NT2/D1 (cell line): ENCODE measurements at regions not wholly inside any gene's neighbourhood (a gene's known extent, or its start where the extent isn't known, plus 50 kb on each side); places are given as distances from the start of the nearest gene placed in this dataset.
"Not testable (repeated sequence)": the region's sequence is repeated elsewhere in the genome, so short reads cannot be mapped to it uniquely, and the experiment has no call there.

Experiments
- DNase-seq: peaks from one replicate; pipeline ENCODE4 v3.0.0-alpha.2; 2011; ENCODE audit warnings: low read depth, low spot score
- H3K27me3 ChIP-seq: 2 replicates; pipeline ENCODE4 v1.6.0; 2011; ENCODE audit warnings: mild to moderate bottlenecking; ENCODE audit not compliant: insufficient read length, insufficient read depth
- H3K36me3 ChIP-seq: 2 replicates; pipeline ENCODE4 v1.6.1; 2011; ENCODE audit warnings: mild to moderate bottlenecking, low read length, mixed read lengths; ENCODE audit not compliant: insufficient read depth, insufficient read length
- H3K4me1 ChIP-seq: 2 replicates; pipeline ENCODE4 v1.5.1; 2011; ENCODE audit not compliant: insufficient read depth, insufficient read length
- H3K4me3 ChIP-seq: 2 replicates; pipeline ENCODE4 v1.5.1; 2011; ENCODE audit warnings: low read depth; ENCODE audit not compliant: insufficient read length
- H3K9ac ChIP-seq: 2 replicates; pipeline ENCODE4 v1.6.0; 2011; ENCODE audit warnings: low read depth; ENCODE audit not compliant: insufficient read length
- H3K9me3 ChIP-seq: 2 replicates; pipeline ENCODE4 v1.5.1; 2011; ENCODE audit warnings: mild to moderate bottlenecking, low read length; ENCODE audit not compliant: insufficient read depth
- SUZ12 ChIP-seq: IDR thresholded peaks from 2 replicates; pipeline ENCODE4 v1.6.1; 2011; ENCODE audit not compliant: insufficient read length, insufficient read depth; ENCODE audit errors: extremely low read depth
- YY1 ChIP-seq: IDR thresholded peaks from 2 replicates; pipeline ENCODE4 v1.6.1; 2011; ENCODE audit not compliant: insufficient read length, insufficient read depth
- ZNF274 ChIP-seq: IDR thresholded peaks from 2 replicates; pipeline ENCODE4 v1.6.1; 2011; ENCODE audit warnings: mild to moderate bottlenecking, low read depth, low read length

- H3K4me1 ChIP-seq: peaks cover 8% of the 10 kb centered on the region
- no peak for DNase-seq
- no peaks in the 10 kb centered on the region for H3K9me3 ChIP-seq
- no peaks in the 10 kb centered on the region for H3K36me3 ChIP-seq
- peaks cover 2% of the 10 kb centered on the region for H3K27me3 ChIP-seq
- no peak for TF ChIP-seq ZNF274
- TF ChIP-seq SUZ12: no peak
- no peak for TF ChIP-seq YY1
- no peak overlapping the region for H3K9ac ChIP-seq
- H3K4me3 ChIP-seq: no peak overlapping the region
Measured at GRCh38 chr1:181208083-181208482, 119.6 kb downstream of the IER5 start.

DNA sequence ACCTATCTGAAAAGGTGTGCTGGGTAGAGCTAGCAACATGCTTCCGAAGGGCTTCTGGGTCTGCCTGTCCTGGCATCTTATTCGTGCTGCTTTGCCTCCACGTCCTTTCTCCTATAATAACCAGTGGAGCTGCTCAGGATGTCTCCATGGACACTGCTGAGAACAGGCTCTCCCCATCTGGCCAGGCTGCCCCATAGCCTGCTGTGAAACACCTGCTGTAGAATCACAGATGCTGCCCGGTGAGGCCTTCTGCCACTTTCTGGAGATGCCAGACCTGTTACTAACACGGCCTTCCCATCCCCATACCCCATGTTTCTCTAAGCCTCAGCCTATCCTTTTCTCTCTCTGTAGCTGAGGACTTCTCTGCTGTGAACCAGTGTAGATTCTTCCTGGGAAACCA is 120.5 kb downstream of the IER5 start:
- Histone ChIP-seq H3K27me3 (no peaks in the 10 kb centered on the region), H3K4me3 (no peak overlapping the region), H3K9me3 (no peaks in the 10 kb centered on the region), H3K9ac (no peak overlapping the region), H3K4me1 (peaks cover 9% of the 10 kb centered on the region), H3K36me3 (no peaks in the 10 kb centered on the region)
- DNase-seq: no peak
- TF ChIP-seq SUZ12 (no peak), YY1 (no peak)

GRCh38 chr1:181213056-181213455 is 124.6 kb downstream of the IER5 start:
- H3K4me1 ChIP-seq: peaks cover 5% of the 10 kb centered on the region
- no peaks in the 10 kb centered on the region for H3K27me3 ChIP-seq
- no peak overlapping the region for H3K9ac ChIP-seq
- no peak for TF ChIP-seq SUZ12
- no peak for TF ChIP-seq YY1
- no peak for TF ChIP-seq ZNF274
- no peaks in the 10 kb centered on the region for H3K9me3 ChIP-seq
- no peak overlapping the region for H3K4me3 ChIP-seq
- H3K36me3 ChIP-seq: no peaks in the 10 kb centered on the region
- DNase-seq: no peak

- peak; percentile 56 for DNase-seq
- no peaks in the 10 kb centered on the region for H3K27me3 ChIP-seq
- H3K9me3 ChIP-seq: no peaks in the 10 kb centered on the region
- no peak overlapping the region for H3K9ac ChIP-seq
- TF ChIP-seq ZNF274: no peak
- TF ChIP-seq SUZ12: no peak
- no peak for TF ChIP-seq YY1
- H3K4me3 ChIP-seq: no peak overlapping the region
- H3K4me1 ChIP-seq: peaks cover 12% of the 10 kb centered on the region
- no peaks in the 10 kb centered on the region for H3K36me3 ChIP-seq
Measured at GRCh38 chr1:181216591-181216994, 128.1 kb downstream of the IER5 start.

DNA sequence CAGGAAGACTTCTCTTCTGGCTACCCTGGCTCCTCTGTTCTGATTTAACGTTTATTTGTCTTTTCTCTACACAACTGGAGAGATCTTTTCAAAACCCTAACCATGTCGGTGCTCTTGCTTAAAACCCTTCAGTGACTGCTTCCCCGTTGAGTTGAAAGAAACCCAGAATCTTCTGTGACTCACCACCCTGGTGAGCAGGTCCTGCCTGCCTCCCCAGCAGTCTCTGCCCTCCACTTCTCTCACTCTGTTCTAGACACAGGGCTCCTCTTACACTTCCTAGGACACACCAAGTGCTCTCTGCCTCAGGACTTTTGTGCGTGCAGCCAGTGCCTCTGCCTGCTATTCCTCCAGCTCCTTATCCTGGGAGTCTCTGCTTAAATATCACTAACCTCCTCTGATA is 131.4 kb downstream of the IER5 start:
- no peak overlapping the region for H3K9ac ChIP-seq
- no peak overlapping the region for H3K4me3 ChIP-seq
- TF ChIP-seq SUZ12 (no peak), YY1 (no peak), ZNF274 (no peak)
- no peaks in the 10 kb centered on the region for H3K36me3 ChIP-seq
- H3K4me1 ChIP-seq: peaks cover 11% of the 10 kb centered on the region
- no peaks in the 10 kb centered on the region for H3K27me3 ChIP-seq
- H3K9me3 ChIP-seq: peaks cover 9% of the 10 kb centered on the region; the same call in 1 of the 2 replicates
- no peak for DNase-seq

DNA sequence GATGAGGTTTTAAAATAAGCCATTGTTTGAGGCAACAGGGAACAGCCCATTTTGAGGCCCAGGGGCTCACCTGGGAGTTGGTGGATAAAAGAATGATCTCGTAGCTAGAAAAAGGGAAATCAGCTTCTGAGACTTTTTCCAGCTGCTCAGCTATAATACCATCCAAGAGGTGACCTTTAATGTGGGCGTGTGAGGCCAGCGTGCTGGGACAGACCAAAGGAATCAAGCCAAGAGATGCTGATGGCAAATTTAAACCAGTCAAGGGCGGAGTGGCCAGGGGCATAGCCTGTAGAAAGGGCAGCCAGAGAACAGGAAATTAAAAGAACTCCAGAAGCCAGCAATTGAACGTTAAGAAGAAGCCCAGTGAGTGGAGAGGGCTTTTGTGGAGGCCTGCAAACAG is 132.6 kb downstream of the IER5 start:
- peaks cover 11% of the 10 kb centered on the region for H3K4me1 ChIP-seq

DNA sequence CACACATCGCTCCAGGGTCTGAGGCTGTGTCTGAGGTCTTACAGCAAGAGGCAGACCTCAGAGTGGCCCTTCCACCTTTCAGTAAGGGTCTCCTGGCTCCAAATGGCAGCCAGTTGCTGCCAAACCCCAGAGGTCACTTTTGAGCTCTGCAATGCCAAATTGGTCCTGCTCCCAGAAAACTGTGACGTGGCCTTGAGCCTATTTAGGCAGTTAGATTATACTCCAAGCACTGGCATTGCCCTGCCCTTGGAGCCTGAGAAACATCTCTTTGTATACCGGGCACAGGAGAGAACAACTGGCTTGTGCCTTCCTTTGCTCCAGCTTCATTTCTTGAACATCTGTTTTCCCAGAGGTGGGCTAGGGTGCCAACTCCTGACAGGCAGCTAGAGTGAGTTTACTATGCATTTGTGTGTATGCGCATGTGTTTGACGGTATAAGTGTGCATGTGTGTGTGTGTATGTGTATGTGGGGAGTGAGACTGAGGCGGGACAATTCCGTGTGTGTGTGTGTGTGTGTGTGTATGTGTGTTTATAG is 134.5 kb downstream of the IER5 start:
- no peaks in the 10 kb centered on the region for H3K36me3 ChIP-seq

More for the DNA sequence above, 132.6 kb downstream of the IER5 start:
- no peak overlapping the region for H3K4me3 ChIP-seq
- no peaks in the 10 kb centered on the region for H3K36me3 ChIP-seq
- H3K9ac ChIP-seq: no peak overlapping the region
- TF ChIP-seq ZNF274 (no peak), YY1 (no peak), SUZ12 (no peak)
- DNase-seq: no peak
- no peaks in the 10 kb centered on the region for H3K27me3 ChIP-seq
- H3K9me3 ChIP-seq: peaks cover 11% of the 10 kb centered on the region; the same call in 1 of the 2 replicates

DNA sequence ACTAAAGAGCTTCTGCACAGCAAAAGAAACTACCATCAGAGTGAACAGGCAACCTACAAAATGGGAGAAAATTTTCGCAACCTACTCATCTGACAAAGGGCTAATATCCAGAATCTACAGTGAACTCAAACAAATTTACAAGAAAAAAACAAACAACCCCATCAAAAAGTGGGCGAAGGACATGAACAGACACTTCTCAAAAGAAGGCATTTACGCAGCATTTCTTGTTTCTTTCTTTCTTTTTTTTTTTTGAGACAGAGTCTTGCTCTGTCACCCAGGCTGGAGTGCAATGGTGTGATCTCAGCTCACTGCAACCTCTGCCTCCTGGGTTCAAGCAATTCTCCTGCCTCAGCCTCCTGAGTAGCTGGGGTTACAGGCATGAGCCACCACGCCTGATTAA is 138.2 kb downstream of the IER5 start:
- H3K9ac ChIP-seq, H3K36me3 ChIP-seq, DNase-seq, H3K4me3 ChIP-seq, H3K27me3 ChIP-seq, H3K4me1 ChIP-seq: not testable (repeated sequence)
- peaks cover 11% of the 10 kb centered on the region; the same call in 1 of the 2 replicates for H3K9me3 ChIP-seq

More for the DNA sequence above, 134.5 kb downstream of the IER5 start:
- no peaks in the 10 kb centered on the region for H3K27me3 ChIP-seq
- H3K4me3 ChIP-seq: no peak overlapping the region
- H3K9ac ChIP-seq: no peak overlapping the region
- H3K9me3 ChIP-seq: peaks cover 11% of the 10 kb centered on the region; the same call in 1 of the 2 replicates
- DNase-seq: no peak
- TF ChIP-seq YY1 (no peak), SUZ12 (no peak), ZNF274 (no peak)
- peaks cover 7% of the 10 kb centered on the region for H3K4me1 ChIP-seq
